Uterus (tissue), 2 donors: ENCODE measurements at regions not wholly inside any gene's neighbourhood (a gene's known extent, or its start where the extent isn't known, plus 50 kb on each side); places are given as distances from the start of the nearest gene placed in this dataset.

Source experiments
- CTCF ChIP-seq, 4 experiments: fragments of 200-600 bp in 2 of 4; fragments of 450-650 bp in 2 of 4; sonication (generic) in 2 of 4; IDR thresholded peaks; one replicate each; pipeline ENCODE4 v1.5.1; 2016 to 2019; ENCODE audit warnings: antibody characterized with exemption in 4 of 4, mild to moderate bottlenecking in 2 of 4, moderate library complexity in 1 of 4
- POLR2A ChIP-seq, 2 donors: fragments of 450-650 bp; IDR thresholded peaks; one replicate each; pipeline ENCODE4 v1.6.1; 2016; ENCODE audit warnings: antibody characterized with exemption in 2 of 2, mild to moderate bottlenecking in 1 of 2, moderate library complexity in 1 of 2

DNA sequence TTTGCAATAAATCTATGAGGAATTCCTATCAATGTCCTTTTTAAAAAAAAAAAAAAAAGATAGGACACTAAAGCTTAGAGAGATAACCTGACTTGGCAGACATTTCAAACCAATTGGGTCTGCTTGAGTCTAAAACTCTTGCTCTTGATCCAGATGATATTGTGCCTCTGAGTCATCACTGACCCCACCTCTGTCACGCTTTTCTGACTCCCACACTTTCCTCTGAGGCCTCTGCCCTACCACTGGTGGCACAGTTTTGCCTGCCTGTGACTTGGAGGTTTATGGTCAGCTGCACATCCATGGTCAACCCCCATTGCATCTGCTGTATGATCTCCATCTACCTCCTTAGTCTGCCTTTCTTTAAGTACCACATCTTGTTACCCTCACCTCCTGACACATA, 328.7 kb downstream of the SPRY2 start:
- TF ChIP-seq CTCF (IDR thresholded peaks at IDR 0.05) (no peak), POLR2A (IDR thresholded peaks at IDR 0.05) (no peak)
